H1 (cell line): ENCODE measurements at regions not wholly inside any gene's neighbourhood (a gene's known extent, or its start where the extent isn't known, plus 50 kb on each side); places are given as distances from the start of the nearest gene placed in this dataset.

Experiments
- BCL11A ChIP-seq, 2 experiments: IDR thresholded peaks; one replicate each; pipeline ENCODE4 v1.6.1; 2011; ENCODE audit warnings: low read depth in 2 of 2, low read length in 2 of 2, mild to moderate bottlenecking in 2 of 2
- CHD7 ChIP-seq: fragments of 300-600 bp; sonication (generic); IDR thresholded peaks from 2 replicates; pipeline ENCODE4 v1.7.1; 2012; ENCODE audit warnings: low read length, moderate library complexity, mild to moderate bottlenecking, inconsistent platforms; ENCODE audit not compliant: insufficient replicate concordance
- CREB1 ChIP-seq: IDR thresholded peaks from 2 replicates; pipeline ENCODE4 v1.6.1; 2012; ENCODE audit warnings: inconsistent platforms
- USF2 ChIP-seq: IDR thresholded peaks from 2 replicates; pipeline ENCODE4 v1.6.1; 2011; ENCODE audit warnings: low read length, improper control_type of control experiment

GRCh38 chr21:27498025-27498424 lies 531.1 kb upstream of the ADAMTS5 start (continued):
- TF ChIP-seq CHD7: no peak
- no peak for TF ChIP-seq CREB1
- TF ChIP-seq USF2: no peak
- no peak for TF ChIP-seq BCL11A (IDR thresholded peaks at IDR 0.05; ENCODE audit: low read depth in 2 of 2, low read length in 2 of 2)
